AG04449 (cell line): ENCODE measurements at regions not wholly inside any gene's neighbourhood (a gene's known extent, or its start where the extent isn't known, plus 50 kb on each side); places are given as distances from the start of the nearest gene placed in this dataset.

Experiments used
- CTCF ChIA-PET: fragments of 350-600 bp; formaldehyde crosslinking; extraction: SDS; loops from one replicate; lab custom pipeline; 2021; ENCODE audit warnings: antibody characterized with exemption; lab: Yijun Ruan, JAX
- POLR2A ChIA-PET: fragments of 400-600, 350-600 bp; formaldehyde crosslinking; extraction: SDS; loops from one replicate; lab custom pipeline; 2020; ENCODE audit warnings: antibody characterized with exemption, inconsistent platforms; lab: Yijun Ruan, JAX
- DNase-seq: peaks from one replicate; pipeline ENCODE4 v3.0.0-alpha.2; 2010; ENCODE audit warnings: low read depth, low spot score
- H3K4me3 ChIP-seq: 2 replicates; pipeline ENCODE4 v1.5.1; 2011; ENCODE audit warnings: low read depth, mild to moderate bottlenecking, control low read depth, low read length
- CTCF ChIP-seq: IDR thresholded peaks from one replicate; pipeline ENCODE4 v1.5.1; 2011; ENCODE audit warnings: mild to moderate bottlenecking, moderate library complexity, low read length, control low read depth, inconsistent platforms; ENCODE audit not compliant: insufficient read depth; ENCODE audit errors: missing control alignments

DNA sequence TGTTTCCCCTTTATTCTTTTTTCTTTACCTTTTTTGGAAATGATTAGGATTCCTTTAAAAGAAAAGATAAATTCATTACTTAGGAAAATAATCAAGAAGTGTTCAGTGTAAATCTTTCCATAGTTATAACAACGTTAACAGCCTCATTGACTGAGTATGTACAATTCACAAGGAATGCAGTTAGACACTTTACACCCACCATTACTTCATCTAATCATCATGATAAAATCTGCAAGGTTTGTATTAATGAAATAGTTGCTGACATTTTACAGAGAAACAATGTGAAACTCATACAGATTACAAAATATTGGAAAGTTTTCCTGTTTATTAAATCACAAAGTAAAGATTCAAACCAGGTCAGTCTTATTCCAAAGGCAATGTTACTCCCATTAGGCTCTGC lies 59.3 kb upstream of the NEGR1 start:
- ChIA-PET POLR2A (no interaction called here), CTCF (no interaction called here)
- H3K4me3 ChIP-seq: no peak overlapping the region
- no peak for TF ChIP-seq CTCF
- no peak for DNase-seq

DNA sequence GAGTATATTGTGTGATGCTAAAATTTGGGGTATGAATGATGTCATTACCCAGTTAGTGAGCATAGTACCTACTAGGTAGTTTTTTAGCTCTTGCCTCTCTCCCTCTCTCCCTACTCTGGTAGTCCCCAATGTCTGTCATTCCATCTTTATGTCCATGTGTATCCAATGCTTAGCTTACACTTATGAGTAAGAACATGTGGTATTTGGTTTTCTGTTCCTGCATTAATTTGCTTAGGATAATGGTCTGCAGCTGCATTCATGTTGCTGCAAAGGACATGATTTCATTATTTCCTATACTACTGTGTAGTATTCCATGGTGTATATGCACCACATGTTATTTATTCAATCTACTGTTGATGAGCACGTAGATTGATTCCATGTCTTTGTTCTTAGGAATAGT lies 54.4 kb upstream of the NEGR1 start:
- no peak overlapping the region for H3K4me3 ChIP-seq
- ChIA-PET CTCF (no interaction called here), POLR2A (no interaction called here)
- TF ChIP-seq CTCF: no peak
- DNase-seq: no peak
